ENCODE measurements at regions not wholly inside any gene's neighbourhood (a gene's known extent, or its start where the extent isn't known, plus 50 kb on each side); places are given as distances from the start of the nearest gene placed in this dataset.

DNA sequence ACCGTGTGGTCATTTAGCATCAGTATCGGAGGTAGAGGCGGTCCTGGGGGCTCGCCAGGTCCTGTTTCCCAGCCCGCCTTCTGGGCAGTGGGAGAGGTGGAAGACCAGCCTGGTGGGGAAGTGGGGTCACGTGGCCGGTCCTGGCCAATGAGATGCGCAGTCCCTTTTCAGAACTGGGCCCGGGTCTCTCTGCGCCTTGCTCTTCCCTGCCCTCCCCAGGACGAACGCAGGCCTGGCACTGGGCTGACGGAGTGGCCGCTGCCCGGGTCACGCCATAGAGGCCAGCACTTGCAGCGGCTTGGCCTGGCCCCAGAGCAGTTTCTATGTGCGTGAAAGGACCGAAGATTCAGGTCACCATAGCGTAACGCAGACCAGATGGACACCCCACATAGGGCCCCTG lies 97.6 kb downstream of the OLFM1 start:
- no peaks in the 10 kb centered on the region for H3K27me3 ChIP-seq (ENCODE audit: low read length)
- TF ChIP-seq EZH2phosphoT487 (conservative IDR thresholded peaks at IDR 0.05; ENCODE audit: low read length) (no peak), CTCF (IDR thresholded peaks at IDR 0.05; ENCODE audit: insufficient read depth, low read length, poor library complexity, severe bottlenecking) (no peak)
- H3K9ac ChIP-seq (ENCODE audit: low read length): no peak overlapping the region
- no peak overlapping the region for H3K4me2 ChIP-seq (ENCODE audit: low read depth, low read length, poor library complexity, severe bottlenecking)
- H3K9me3 ChIP-seq (ENCODE audit: insufficient read depth, low read length): no peaks in the 10 kb centered on the region
- H3K27ac ChIP-seq (ENCODE audit: low read depth, low read length): no peak overlapping the region
- H3K36me3 ChIP-seq (ENCODE audit: low read length): no peaks in the 10 kb centered on the region
- H4K20me1 ChIP-seq (ENCODE audit: low read depth, low read length): no peaks in the 10 kb centered on the region
- no peaks in the 10 kb centered on the region for H3K9me2 ChIP-seq (replicated peaks; ENCODE audit: insufficient read depth, low read length)
- no peak overlapping the region for H3K4me3 ChIP-seq (ENCODE audit: insufficient read depth, low read length, poor library complexity, severe bottlenecking)
- H3K79me2 ChIP-seq (ENCODE audit: insufficient read depth, low read length): no peaks in the 10 kb centered on the region
- no peaks in the 10 kb centered on the region for H3F3A ChIP-seq (ENCODE audit: insufficient read depth)
- no peak overlapping the region for H2AFZ ChIP-seq (ENCODE audit: low read depth, low read length, severe bottlenecking)

DNA sequence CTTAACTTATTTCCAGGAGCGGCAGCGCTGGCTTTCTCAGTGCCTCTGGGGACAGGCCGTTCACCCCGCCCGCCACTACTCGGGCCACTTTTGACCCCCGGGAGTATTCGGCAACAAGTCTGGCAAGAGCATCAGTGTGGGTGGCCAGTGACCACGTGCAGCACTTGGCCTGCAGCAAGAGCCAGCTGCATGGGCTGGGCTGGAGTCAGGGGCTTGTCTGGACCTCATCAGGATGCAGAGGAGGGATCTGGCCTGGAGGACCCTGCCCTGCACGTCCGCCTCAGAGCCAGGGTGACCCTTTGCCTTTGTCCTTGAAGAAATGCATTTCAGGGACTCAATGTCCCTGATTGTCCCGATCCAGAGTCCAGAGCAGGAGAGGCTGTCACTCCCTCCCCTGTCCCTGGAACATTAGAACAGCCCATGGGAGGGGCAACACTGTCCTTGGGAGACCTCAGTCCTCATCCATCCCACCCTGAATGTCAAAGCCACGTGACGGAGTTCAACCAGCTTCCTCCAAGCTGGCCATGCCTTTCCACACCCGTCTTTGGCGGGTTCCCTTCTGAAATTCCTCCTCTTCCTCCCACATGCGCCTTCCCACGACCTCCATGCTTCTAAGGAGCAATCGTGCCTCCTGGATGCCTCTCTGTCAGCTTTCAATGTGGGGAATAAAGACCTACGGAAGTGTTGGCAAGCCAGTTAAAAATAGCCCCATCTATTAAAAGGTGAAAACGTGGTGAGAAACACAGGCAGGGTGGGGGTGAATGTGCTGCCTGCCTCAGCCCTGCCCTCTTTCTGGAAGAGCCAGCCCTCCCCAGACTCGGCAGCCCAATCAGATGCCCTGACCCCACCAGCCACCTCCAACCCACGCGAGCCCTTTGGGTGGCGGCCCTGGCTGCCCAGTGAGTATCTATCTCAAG lies 99.0 kb downstream of the OLFM1 start:
- Histone ChIP-seq H2AFZ (ENCODE audit: low read depth, low read length, severe bottlenecking) (no peak overlapping the region), H3K9me3 (ENCODE audit: insufficient read depth, low read length) (no peaks in the 10 kb centered on the region), H3K27me3 (ENCODE audit: low read length) (no peaks in the 10 kb centered on the region), H3K4me3 (ENCODE audit: insufficient read depth, low read length, poor library complexity, severe bottlenecking) (no peak overlapping the region), H3K9me2 (replicated peaks; ENCODE audit: insufficient read depth, low read length) (no peaks in the 10 kb centered on the region), H3F3A (ENCODE audit: insufficient read depth) (no peaks in the 10 kb centered on the region), H3K79me2 (ENCODE audit: insufficient read depth, low read length) (no peaks in the 10 kb centered on the region), H4K20me1 (ENCODE audit: low read depth, low read length) (no peaks in the 10 kb centered on the region), H3K4me2 (ENCODE audit: low read depth, low read length, poor library complexity, severe bottlenecking) (no peak overlapping the region), H3K9ac (ENCODE audit: low read length) (no peak overlapping the region), H3K36me3 (ENCODE audit: low read length) (no peaks in the 10 kb centered on the region), H3K27ac (ENCODE audit: low read depth, low read length) (no peak overlapping the region)
- TF ChIP-seq EZH2phosphoT487 (conservative IDR thresholded peaks at IDR 0.05; ENCODE audit: low read length) (no peak), CTCF (IDR thresholded peaks at IDR 0.05; ENCODE audit: insufficient read depth, low read length, poor library complexity, severe bottlenecking) (no peak)

DNA sequence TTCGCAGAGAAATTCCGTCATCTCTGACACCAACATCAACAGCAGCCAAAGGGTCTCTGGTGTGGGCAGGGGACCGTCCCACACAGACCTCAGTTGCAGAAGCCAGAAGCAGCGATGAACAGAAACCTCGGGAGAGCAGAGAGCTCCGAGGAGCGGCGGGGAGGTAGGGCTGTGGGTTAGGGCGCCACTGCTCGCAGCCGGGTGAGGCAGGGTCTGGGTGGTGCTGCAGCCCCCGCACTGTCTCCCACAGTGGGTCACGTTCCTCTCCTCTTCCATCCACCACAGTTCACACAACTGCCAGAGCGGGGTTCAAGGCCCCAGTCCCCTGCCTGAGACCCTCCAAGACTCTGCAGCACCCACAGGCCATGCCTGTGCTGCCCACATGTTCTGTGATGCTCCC lies 99.9 kb downstream of the OLFM1 start:
- Histone ChIP-seq H3K9ac (ENCODE audit: low read length) (no peak overlapping the region), H3K9me3 (ENCODE audit: insufficient read depth, low read length) (no peaks in the 10 kb centered on the region), H2AFZ (ENCODE audit: low read depth, low read length, severe bottlenecking) (no peak overlapping the region), H3K27ac (ENCODE audit: low read depth, low read length) (no peak overlapping the region), H3K4me3 (ENCODE audit: insufficient read depth, low read length, poor library complexity, severe bottlenecking) (no peak overlapping the region), H3K9me2 (replicated peaks; ENCODE audit: insufficient read depth, low read length) (no peaks in the 10 kb centered on the region), H4K20me1 (ENCODE audit: low read depth, low read length) (no peaks in the 10 kb centered on the region), H3F3A (ENCODE audit: insufficient read depth) (no peaks in the 10 kb centered on the region), H3K4me2 (ENCODE audit: low read depth, low read length, poor library complexity, severe bottlenecking) (no peak overlapping the region), H3K27me3 (ENCODE audit: low read length) (no peaks in the 10 kb centered on the region), H3K79me2 (ENCODE audit: insufficient read depth, low read length) (no peaks in the 10 kb centered on the region), H3K36me3 (ENCODE audit: low read length) (no peaks in the 10 kb centered on the region)
- TF ChIP-seq CTCF (IDR thresholded peaks at IDR 0.05; ENCODE audit: insufficient read depth, low read length, poor library complexity, severe bottlenecking) (no peak), EZH2phosphoT487 (conservative IDR thresholded peaks at IDR 0.05; ENCODE audit: low read length) (no peak)
